GM12874 (cell line): ENCODE measurements at regions not wholly inside any gene's neighbourhood (a gene's known extent, or its start where the extent isn't known, plus 50 kb on each side); places are given as distances from the start of the nearest gene placed in this dataset.

Experiments
- TF ChIP-seq, protein P1 (sequence below): IDR thresholded peaks from 2 replicates; pipeline ENCODE4 v1.5.1; 2011; ENCODE audit warnings: low read depth, mild to moderate bottlenecking, control low read depth, low read length, moderate library complexity; ENCODE audit not compliant: insufficient read depth

DNA sequence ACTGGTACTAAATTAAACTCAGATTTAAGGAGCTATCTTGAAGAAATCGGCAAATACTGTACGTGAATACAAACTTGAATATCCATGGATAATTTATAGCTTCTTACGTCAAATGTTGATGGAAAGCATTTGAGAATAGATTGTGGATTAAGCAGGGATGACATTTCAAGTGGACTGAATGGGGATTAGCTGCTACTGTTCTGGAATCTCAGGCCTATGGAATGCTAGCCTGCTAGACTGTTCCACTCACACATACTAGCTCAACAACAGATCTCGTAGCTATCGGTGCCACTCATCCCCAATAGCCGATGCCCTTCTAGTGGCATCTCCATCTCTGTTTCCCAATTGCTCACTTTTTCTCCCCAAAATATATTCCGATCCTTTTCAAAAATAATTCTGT is 62.0 kb upstream of the USP25 start:
- TF ChIP-seq, protein P1, sequence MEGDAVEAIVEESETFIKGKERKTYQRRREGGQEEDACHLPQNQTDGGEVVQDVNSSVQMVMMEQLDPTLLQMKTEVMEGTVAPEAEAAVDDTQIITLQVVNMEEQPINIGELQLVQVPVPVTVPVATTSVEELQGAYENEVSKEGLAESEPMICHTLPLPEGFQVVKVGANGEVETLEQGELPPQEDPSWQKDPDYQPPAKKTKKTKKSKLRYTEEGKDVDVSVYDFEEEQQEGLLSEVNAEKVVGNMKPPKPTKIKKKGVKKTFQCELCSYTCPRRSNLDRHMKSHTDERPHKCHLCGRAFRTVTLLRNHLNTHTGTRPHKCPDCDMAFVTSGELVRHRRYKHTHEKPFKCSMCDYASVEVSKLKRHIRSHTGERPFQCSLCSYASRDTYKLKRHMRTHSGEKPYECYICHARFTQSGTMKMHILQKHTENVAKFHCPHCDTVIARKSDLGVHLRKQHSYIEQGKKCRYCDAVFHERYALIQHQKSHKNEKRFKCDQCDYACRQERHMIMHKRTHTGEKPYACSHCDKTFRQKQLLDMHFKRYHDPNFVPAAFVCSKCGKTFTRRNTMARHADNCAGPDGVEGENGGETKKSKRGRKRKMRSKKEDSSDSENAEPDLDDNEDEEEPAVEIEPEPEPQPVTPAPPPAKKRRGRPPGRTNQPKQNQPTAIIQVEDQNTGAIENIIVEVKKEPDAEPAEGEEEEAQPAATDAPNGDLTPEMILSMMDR = no peak

DNA sequence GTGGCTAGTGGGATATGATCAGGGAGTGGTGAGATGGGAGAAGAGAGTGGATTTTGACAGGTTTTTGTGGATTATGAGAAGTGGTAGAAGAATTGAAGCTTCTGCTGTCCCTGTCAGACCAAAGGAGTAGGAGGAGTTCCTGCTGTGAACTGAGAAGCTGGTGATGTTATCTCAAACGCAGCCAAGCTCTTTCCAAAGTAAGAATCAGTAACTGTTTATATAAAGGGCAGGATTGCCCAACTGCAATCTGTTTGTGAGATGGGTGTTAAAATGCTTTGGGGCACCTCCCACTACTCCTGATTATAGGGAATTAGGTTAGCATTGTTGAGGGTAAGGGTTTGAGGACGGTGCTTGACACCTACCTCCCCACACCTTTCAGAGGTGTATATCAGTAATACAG is 60.5 kb upstream of the USP25 start:
- TF ChIP-seq, protein P1 = no peak

DNA sequence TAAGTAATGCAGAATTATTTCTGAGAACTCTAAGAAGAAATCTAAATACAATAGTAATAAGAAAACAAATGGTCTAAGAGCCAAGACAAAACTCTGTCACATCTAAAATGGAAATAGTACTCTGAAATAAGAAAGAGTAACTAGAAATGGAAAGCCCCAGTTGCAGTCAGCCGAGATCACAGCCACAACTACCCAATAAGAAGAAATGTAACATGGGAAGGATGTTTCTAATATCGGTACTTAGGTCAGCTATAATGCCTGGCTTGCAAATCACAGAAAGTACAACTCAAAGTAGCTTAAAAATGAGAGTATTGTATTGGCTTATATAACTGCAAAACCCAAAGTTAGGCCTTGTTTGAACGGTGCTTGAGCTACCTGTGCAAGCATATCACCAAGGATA is 58.6 kb upstream of the USP25 start:
- TF ChIP-seq, protein P1 = no peak

DNA sequence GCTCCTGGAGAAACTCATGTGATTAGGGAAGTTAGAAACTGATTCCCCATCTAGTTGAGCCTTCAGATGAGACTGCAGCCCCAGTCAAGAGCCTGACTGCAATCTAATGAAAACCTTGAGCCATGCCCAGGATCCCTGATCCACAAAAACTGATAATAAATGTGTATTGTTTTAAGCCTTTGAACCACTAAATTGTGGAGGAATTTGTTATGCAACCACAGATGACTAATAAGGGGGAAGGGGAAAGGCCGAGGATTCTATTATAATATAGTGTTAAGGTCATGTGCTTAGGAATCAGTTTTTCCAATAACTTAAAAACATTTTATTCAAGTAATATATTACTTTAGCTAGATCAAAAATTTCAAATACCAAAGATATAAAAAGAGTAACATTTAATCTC is 52.8 kb upstream of the USP25 start:
- TF ChIP-seq, protein P1 = no peak

DNA sequence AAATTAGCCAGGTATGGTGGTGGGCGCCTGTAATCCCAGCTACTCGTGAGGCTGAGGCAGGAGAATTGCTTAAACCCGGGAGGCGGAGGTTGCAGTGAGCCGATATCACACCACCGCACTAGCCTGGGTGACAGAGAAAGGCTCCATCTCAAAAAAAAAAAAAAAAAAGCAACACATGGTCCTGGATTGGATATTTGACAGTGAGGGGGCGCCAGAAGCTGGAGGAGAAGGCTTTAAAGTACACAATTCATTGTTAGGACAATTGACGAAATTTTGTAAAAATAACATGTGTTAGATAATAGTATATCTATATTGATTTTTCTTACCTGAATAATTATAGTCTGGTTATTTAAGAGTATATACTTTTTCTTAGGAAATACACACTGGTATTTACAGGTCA is 50.2 kb upstream of the USP25 start:
- TF ChIP-seq, protein P1 = no peak
